ENCODE measurements at regions not wholly inside any gene's neighbourhood (a gene's known extent, or its start where the extent isn't known, plus 50 kb on each side); places are given as distances from the start of the nearest gene placed in this dataset.

DNA sequence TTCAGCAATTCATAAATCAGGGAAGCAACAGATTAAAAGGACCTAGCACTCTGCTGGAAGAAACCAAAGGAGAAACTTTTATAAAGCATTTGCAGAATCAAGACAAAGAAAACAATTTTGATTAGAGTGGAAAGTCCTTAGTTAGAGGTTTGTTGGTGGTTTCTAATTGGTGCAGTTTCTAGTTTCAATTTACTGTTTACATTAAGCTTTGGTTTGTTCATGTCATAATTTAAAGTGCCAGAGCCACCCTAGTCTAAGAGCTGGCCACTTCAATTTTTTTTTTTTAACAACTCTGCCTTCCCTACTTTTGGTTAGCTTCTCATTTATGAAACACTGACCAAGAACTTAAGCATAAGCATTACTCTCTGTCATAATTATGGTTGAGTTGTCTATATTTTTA is 1428.2 kb upstream of the GBE1 start:
- H3K4me3 ChIP-seq (replicated peaks; ENCODE audit: low read depth, low read length): no peak overlapping the region
- TF ChIP-seq, protein P1, sequence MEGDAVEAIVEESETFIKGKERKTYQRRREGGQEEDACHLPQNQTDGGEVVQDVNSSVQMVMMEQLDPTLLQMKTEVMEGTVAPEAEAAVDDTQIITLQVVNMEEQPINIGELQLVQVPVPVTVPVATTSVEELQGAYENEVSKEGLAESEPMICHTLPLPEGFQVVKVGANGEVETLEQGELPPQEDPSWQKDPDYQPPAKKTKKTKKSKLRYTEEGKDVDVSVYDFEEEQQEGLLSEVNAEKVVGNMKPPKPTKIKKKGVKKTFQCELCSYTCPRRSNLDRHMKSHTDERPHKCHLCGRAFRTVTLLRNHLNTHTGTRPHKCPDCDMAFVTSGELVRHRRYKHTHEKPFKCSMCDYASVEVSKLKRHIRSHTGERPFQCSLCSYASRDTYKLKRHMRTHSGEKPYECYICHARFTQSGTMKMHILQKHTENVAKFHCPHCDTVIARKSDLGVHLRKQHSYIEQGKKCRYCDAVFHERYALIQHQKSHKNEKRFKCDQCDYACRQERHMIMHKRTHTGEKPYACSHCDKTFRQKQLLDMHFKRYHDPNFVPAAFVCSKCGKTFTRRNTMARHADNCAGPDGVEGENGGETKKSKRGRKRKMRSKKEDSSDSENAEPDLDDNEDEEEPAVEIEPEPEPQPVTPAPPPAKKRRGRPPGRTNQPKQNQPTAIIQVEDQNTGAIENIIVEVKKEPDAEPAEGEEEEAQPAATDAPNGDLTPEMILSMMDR (IDR thresholded peaks at IDR 0.05; ENCODE audit: low read depth, low read length, missing control alignments): no peak
- DNase-seq (ENCODE audit: extremely low read depth, low read depth): no peak

DNA sequence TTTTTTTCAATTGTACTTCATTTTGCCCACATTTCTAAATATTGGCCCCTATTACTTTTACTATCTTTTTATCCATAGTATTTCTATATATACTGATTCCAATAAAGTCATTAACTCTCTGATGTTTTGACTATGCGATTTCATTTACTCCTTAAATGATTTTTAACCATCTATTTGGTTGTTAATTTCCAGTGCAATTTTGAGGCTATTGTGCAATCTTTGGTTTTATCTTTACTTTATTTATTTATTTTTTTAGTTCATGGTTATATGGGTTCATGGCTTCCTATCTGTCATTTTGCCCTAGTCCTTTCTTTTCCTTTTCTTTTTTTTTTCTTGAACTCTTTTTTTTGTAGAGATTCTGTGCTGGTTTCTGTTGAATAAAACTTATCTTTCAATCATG is 1408.0 kb upstream of the GBE1 start:
- TF ChIP-seq, protein P1 (IDR thresholded peaks at IDR 0.05; ENCODE audit: low read depth, low read length, missing control alignments): no peak
- DNase-seq (ENCODE audit: extremely low read depth, low read depth): no peak

DNA sequence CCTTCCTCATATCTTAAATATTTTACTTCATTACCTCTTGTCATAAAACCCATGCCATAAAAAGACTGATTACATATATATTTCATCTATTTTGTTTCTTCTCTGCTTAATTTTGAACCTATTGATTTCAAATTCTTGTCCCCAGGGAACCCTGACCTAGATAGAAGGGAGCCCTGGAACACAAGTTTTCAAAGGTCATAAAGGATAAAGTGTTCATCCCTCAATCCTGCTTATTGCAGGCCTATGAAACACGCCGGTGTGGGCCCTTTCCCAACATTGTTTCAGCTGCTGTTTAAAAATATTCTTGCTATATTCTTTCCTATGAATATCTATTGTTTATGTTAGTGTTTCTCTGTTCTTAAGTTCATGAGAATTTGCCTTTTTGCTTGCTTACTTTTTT is 1389.5 kb upstream of the GBE1 start:
- no peak for DNase-seq (ENCODE audit: extremely low read depth, low read depth)
- TF ChIP-seq, protein P1 (IDR thresholded peaks at IDR 0.05; ENCODE audit: low read depth, low read length, missing control alignments): no peak
- no peak overlapping the region for H3K4me3 ChIP-seq (replicated peaks; ENCODE audit: low read depth, low read length)

More for the DNA sequence above, 1408.0 kb upstream of the GBE1 start:
- H3K4me3 ChIP-seq (replicated peaks; ENCODE audit: low read depth, low read length): no peak overlapping the region

DNA sequence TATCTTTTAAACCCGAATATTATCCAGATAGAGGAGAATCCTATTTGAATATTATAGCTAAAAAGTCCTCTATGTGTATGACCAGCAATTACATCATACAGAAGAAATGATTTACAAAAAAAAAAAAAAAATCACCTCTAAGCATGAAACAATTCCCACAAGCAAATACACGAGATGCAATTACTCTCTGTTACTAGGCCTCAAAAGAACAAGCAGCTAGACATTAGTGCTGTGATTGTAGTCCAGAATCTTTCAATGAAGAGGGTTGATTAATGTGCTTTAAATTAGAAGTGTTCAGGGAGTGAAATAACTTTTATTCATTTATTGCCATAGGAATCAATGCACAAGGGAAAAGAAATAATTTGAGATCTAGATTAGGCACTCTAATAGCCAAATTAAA is 1379.5 kb upstream of the GBE1 start:
- H3K4me3 ChIP-seq (replicated peaks; ENCODE audit: low read depth, low read length): no peak overlapping the region
- TF ChIP-seq, protein P1 (IDR thresholded peaks at IDR 0.05; ENCODE audit: low read depth, low read length, missing control alignments): no peak
- no peak for DNase-seq (ENCODE audit: extremely low read depth, low read depth)

DNA sequence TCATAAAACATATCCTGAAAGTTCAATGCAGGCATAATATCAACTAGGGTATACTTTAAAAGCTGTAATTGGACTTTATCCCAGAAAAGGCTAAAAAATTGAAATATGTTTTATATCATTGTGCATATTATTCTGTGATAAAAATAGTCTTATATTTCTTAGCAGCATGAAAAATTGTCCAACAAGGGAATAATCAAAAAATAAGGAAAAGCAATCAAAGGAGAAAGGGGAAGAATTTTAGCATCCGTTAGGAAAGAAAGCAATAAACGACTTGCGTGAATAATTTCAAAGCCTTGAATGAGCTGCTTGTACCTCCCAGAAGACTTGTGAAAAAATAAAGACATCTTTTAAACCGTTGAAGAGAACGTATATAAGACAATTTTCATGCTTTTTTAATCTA is 1369.8 kb upstream of the GBE1 start:
- DNase-seq (ENCODE audit: extremely low read depth, low read depth): no peak
- H3K4me3 ChIP-seq (replicated peaks; ENCODE audit: low read depth, low read length): no peak overlapping the region
- TF ChIP-seq, protein P1 (IDR thresholded peaks at IDR 0.05; ENCODE audit: low read depth, low read length, missing control alignments): no peak

DNA sequence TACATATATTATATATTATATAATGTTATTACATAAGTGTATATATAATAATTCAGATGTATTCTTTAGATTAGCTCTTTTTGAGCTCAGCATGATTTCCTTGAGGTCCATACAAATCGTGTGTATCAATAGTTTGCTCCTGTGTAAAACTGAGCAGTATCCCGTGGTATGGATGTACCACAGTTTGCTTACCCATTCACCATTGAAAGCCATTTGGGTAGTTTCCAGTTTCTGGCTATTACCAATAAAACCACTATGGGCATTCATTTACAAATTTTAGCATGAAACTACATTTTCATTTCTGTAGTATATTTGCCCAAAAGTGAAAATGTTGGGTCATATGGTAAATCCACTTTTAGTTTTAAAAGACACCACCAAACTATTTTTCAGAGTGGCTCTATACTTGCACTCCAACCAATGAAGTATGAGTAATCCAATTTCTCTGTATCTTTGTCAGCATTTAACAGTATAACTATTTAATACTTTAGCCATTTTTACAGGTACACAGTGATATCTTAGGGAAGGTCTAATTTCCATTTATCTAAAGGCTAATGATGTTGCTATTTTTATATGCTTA is 1361.4 kb upstream of the GBE1 start:
- H3K4me3 ChIP-seq (replicated peaks; ENCODE audit: low read depth, low read length): no peak overlapping the region
- TF ChIP-seq, protein P1 (IDR thresholded peaks at IDR 0.05; ENCODE audit: low read depth, low read length, missing control alignments): no peak
- DNase-seq (ENCODE audit: extremely low read depth, low read depth): no peak

DNA sequence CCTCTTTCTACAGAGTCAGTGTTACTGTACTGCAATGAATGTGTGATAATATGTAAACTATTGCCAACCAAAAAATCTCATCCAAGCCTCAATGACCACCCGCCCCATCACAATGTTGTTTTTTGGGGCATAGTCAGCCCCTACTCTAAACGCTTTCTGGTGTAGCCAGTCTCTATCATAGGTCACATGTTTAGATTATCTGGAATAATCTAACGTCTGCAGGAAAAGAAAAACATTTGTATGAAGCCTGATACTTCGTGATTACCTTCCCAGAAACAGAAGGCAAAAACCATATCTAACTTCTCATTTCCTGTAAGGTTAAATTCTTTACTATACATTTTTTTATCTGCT is 1331.8 kb upstream of the GBE1 start:
- TF ChIP-seq, protein P1 (IDR thresholded peaks at IDR 0.05; ENCODE audit: low read depth, low read length, missing control alignments): no peak
- no peak for DNase-seq (ENCODE audit: extremely low read depth, low read depth)
- H3K4me3 ChIP-seq (replicated peaks; ENCODE audit: low read depth, low read length): no peak overlapping the region

All from HFF-Myc (cell line).